HG03378 (cell line): ENCODE measurements at regions not wholly inside any gene's neighbourhood (a gene's known extent, or its start where the extent isn't known, plus 50 kb on each side); places are given as distances from the start of the nearest gene placed in this dataset.

ENCODE experiments used
- ATAC-seq: cut with Tn5 transposase; IDR thresholded peaks from one replicate; pipeline ENCODE4 v1.9.1; 2021; ENCODE audit warnings: mild to moderate bottlenecking, moderate library complexity; ENCODE audit not compliant: unreplicated experiment

GRCh38 chr5:96140496-96140895, 178.8 kb upstream of the ELL2 start:
- ATAC-seq: no peak

GRCh38 chr5:96140084-96140483, 178.4 kb upstream of the ELL2 start:
- ATAC-seq: no peak

GRCh38 chr5:96134886-96135285, 173.2 kb upstream of the ELL2 start:
- ATAC-seq: no peak

- ATAC-seq: no peak
Observed at GRCh38 chr5:96133341-96134079, 171.9 kb upstream of the ELL2 start.

- ATAC-seq: no peak
Observed at GRCh38 chr5:96129276-96129675, 167.6 kb upstream of the ELL2 start.

- no peak for ATAC-seq
Observed at GRCh38 chr5:96128204-96128864, 166.7 kb upstream of the ELL2 start.

- no peak for ATAC-seq
Observed at GRCh38 chr5:96127538-96127937, 165.9 kb upstream of the ELL2 start.

- no peak for ATAC-seq
Observed at GRCh38 chr5:96125231-96125891, 163.7 kb upstream of the ELL2 start.

GRCh38 chr5:96124589-96124988, 162.9 kb upstream of the ELL2 start:
- ATAC-seq: no peak

- ATAC-seq: no peak
Observed at GRCh38 chr5:96123418-96123817, 161.8 kb upstream of the ELL2 start.

- ATAC-seq: no peak
Observed at GRCh38 chr5:96121364-96121763, 159.7 kb upstream of the ELL2 start.

- no peak for ATAC-seq
Observed at GRCh38 chr5:96120120-96120519, 158.5 kb upstream of the ELL2 start.

- ATAC-seq: no peak
Observed at GRCh38 chr5:96117771-96118651, 156.4 kb upstream of the ELL2 start.

GRCh38 chr5:96115147-96115807, 153.6 kb upstream of the ELL2 start:
- ATAC-seq: no peak

GRCh38 chr5:96114736-96115135, 153.1 kb upstream of the ELL2 start:
- ATAC-seq: no peak

- ATAC-seq: no peak
Observed at GRCh38 chr5:96113170-96113939, 151.7 kb upstream of the ELL2 start.

GRCh38 chr5:96112703-96113102, 151.1 kb upstream of the ELL2 start:
- ATAC-seq: no peak

GRCh38 chr5:96112123-96112670, 150.5 kb upstream of the ELL2 start:
- ATAC-seq: no peak

GRCh38 chr5:96111080-96111756, 149.6 kb upstream of the ELL2 start:
- no peak for ATAC-seq
